ENCODE measurements at regions not wholly inside any gene's neighbourhood (a gene's known extent, or its start where the extent isn't known, plus 50 kb on each side); places are given as distances from the start of the nearest gene placed in this dataset.
A peak's percentile ranks its signal among the peaks of the same experiment; 100 is the strongest.

DNA sequence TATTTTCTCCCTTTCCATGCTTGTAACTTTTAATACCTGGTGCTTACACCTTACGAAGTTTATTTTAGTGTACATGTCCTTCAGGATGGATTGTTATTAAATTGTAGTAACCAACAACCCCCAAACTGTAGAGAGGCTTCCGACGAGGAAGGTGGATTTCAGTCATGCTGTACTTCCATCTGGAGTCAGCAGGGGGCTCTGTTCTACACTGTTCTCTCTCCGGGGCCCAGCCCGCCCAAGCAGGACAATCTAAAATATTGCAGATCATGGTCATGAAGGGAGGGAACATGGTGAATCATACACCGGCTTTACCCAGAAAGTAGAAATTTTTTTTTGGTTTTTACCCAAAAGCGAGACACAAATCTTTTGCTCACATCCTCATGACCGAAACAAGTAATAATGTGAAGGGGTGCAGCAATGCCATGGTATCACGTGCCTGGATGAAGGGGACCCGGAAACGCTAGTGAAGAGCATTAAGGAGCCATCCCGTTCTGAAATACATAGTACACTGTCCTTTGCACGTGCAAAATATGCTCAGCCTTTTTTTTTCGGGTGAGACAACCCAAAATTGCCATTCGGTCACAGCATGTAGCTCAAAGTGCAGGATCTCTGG lies 884.8 kb downstream of the EPHA4 start:
- intact Hi-C loops (cut with DNase I; ENCODE audit: low total_unique reads), result loop anchor here (5.0 to 10.0 kb wide), 2 partner anchors 885 to 1287 kb away; partner anchors contain the start of gene EPHA4

DNA sequence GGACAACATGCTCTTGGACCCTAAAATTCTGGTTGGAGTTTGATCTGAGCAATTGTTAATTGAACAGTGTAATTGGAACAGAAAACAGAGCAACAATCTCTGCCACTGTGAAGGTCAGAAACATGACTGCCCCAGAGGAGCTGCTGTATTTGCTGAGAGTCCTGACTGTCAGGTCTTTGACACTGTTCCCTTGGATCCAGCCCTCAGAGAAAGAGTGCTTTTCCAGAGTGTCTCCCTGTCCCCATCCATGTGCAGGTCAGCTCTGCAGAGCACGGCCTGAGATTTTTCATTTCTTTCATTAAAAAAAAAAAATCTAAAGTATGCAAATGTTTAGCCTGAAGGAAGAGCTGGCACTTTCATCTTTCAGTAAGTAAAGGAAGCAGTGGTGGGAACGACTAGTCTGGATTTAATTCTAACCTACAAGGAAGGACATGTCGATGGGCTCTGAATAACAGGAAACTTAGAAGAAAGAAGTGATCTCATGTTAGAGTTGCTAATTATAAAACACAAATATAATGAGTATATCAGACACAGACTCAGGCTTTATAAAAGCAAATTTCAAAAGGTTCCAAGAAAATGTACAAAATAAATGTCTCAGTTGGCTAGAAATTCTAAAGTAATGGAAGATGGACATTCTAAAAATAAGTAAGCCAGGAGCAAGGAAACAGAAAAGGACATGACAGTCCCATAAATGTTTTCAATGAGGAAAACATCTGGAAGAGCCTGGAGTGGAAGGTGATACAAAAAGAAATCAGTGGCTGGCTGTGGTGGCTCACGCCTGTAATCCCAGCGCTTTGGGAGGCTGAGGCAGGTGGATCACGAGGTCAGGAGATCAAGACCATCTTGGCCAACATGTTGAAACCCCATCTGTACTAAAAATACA lies 876.5 kb downstream of the EPHA4 start:
- H3K9me3 ChIP-seq, result no peaks in the 10 kb centered on the region
- H3K36me3 ChIP-seq, result no peaks in the 10 kb centered on the region
- DNase-seq, result no peak
- no peaks in the 10 kb centered on the region for H3K27me3 ChIP-seq
- no peaks in the 10 kb centered on the region for H3K4me1 ChIP-seq
- TF ChIP-seq, protein P1, sequence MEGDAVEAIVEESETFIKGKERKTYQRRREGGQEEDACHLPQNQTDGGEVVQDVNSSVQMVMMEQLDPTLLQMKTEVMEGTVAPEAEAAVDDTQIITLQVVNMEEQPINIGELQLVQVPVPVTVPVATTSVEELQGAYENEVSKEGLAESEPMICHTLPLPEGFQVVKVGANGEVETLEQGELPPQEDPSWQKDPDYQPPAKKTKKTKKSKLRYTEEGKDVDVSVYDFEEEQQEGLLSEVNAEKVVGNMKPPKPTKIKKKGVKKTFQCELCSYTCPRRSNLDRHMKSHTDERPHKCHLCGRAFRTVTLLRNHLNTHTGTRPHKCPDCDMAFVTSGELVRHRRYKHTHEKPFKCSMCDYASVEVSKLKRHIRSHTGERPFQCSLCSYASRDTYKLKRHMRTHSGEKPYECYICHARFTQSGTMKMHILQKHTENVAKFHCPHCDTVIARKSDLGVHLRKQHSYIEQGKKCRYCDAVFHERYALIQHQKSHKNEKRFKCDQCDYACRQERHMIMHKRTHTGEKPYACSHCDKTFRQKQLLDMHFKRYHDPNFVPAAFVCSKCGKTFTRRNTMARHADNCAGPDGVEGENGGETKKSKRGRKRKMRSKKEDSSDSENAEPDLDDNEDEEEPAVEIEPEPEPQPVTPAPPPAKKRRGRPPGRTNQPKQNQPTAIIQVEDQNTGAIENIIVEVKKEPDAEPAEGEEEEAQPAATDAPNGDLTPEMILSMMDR (IDR thresholded peaks at IDR 0.05), result no peak
- no peak for TF ChIP-seq POLR2A (IDR thresholded peaks at IDR 0.05)
- no peak overlapping the region for H3K4me3 ChIP-seq
- intact Hi-C loops (cut with DNase I; ENCODE audit: low total_unique reads), result no loop called here
- H3K27ac ChIP-seq, result no peak overlapping the region

More for the DNA sequence above, 884.8 kb downstream of the EPHA4 start:
- H3K4me1 ChIP-seq, result no peaks in the 10 kb centered on the region
- no peaks in the 10 kb centered on the region for H3K36me3 ChIP-seq
- no peaks in the 10 kb centered on the region for H3K27me3 ChIP-seq
- DNase-seq, result peak; percentile 61 to 67
- no peak overlapping the region for H3K4me3 ChIP-seq
- no peak overlapping the region for H3K27ac ChIP-seq
- TF ChIP-seq, protein P1 (IDR thresholded peaks at IDR 0.05), result peak; percentile 65 to 75 (median 73)
- TF ChIP-seq POLR2A (IDR thresholded peaks at IDR 0.05), result no peak
- H3K9me3 ChIP-seq, result no peaks in the 10 kb centered on the region

DNA sequence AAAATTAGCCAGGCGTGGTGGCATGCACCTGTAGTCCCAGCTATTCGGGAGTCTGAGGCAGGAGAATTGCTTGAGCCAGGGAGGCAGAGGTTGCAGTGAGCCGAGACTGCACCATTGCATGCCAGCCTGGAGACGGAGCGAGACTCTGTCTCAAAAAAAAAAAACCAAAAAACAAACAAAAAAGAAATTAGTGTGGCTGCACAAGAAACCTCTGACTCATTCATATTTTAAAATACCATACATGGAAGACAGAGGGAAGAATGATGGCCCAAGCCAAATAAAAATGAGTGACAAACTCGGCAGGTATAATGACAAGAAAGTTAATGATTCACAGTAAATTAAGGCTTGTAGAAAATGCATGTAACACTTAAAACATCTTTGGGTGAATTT lies 875.8 kb downstream of the EPHA4 start:
- Histone ChIP-seq H3K4me1 (no peaks in the 10 kb centered on the region), H3K36me3 (no peaks in the 10 kb centered on the region), H3K9me3 (peaks cover 0 to 5% of the 10 kb centered on the region in 2 donors), H3K27ac (no peak overlapping the region), H3K4me3 (no peak overlapping the region), H3K27me3 (no peaks in the 10 kb centered on the region)
- DNase-seq, result no peak
- intact Hi-C loops (cut with DNase I; ENCODE audit: low total_unique reads), result no loop called here
- TF ChIP-seq, protein P1 (IDR thresholded peaks at IDR 0.05), result no peak
- no peak for TF ChIP-seq POLR2A (IDR thresholded peaks at IDR 0.05)

DNA sequence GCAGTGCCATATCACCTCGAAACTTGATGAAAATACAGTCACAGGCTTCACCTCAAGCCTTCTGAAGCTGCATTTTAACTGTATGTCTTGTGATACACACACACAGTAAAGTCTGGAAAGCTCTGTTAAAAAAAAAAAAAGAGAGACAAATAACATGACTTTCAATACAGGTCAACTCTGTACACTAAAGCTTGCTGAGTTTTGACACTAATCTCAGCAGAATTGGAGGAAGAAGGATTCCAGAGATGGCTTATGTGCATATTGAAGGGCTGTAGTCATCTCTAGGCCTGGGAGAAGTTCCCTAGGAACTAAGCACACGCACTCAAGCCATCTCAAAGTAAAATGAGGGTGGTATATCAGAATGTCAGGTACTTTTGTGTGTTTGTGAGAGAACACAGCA lies 875.1 kb downstream of the EPHA4 start:
- no peak overlapping the region for H3K27ac ChIP-seq
- no peaks in the 10 kb centered on the region for H3K4me1 ChIP-seq
- no peak overlapping the region for H3K4me3 ChIP-seq
- intact Hi-C loops (cut with DNase I; ENCODE audit: low total_unique reads), result no loop called here
- TF ChIP-seq, protein P1 (IDR thresholded peaks at IDR 0.05), result no peak
- TF ChIP-seq POLR2A (IDR thresholded peaks at IDR 0.05), result no peak
- H3K36me3 ChIP-seq, result no peaks in the 10 kb centered on the region
- H3K27me3 ChIP-seq, result no peaks in the 10 kb centered on the region
- H3K9me3 ChIP-seq, result peaks cover 0 to 5% of the 10 kb centered on the region in 2 donors
- no peak for DNase-seq

DNA sequence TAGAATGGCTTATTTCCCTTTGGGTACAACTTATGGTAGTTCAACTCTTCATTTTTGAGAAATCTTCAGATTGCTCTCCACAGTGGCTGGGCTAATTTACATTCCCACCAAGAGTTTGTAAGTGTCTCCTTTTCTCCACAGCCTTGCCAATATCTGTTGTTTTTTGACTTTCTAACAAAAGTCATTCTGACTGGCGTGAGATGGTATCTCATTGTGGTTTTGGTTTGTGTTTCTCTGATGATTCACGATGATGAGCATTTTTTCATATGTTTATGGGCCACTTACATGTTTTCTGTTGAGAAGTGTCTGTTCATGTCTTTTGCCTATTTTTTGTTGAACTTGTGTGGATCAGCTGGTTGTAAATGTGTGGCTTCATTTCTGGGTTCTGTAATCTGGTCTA lies 871.0 kb downstream of the EPHA4 start:
- peaks cover 0 to 5% of the 10 kb centered on the region in 2 donors for H3K9me3 ChIP-seq
- H3K36me3 ChIP-seq, result no peaks in the 10 kb centered on the region
- H3K27ac ChIP-seq, result no peak overlapping the region
- intact Hi-C loops (cut with DNase I; ENCODE audit: low total_unique reads), result no loop called here
- H3K4me3 ChIP-seq, result no peak overlapping the region
- no peaks in the 10 kb centered on the region for H3K27me3 ChIP-seq
- no peak for DNase-seq
- TF ChIP-seq, protein P1 (IDR thresholded peaks at IDR 0.05), result no peak
- TF ChIP-seq POLR2A (IDR thresholded peaks at IDR 0.05), result no peak
- no peaks in the 10 kb centered on the region for H3K4me1 ChIP-seq
